C4-2B (cell line): ENCODE measurements at regions not wholly inside any gene's neighbourhood (a gene's known extent, or its start where the extent isn't known, plus 50 kb on each side); places are given as distances from the start of the nearest gene placed in this dataset.

Experiments
- ZFX ChIP-seq: fragments of 450-650 bp; IDR thresholded peaks from 2 replicates; pipeline ENCODE4 v1.6.1; 2017
- TF ChIP-seq, protein P1 (sequence below): fragments of 450-650 bp; conservative IDR thresholded peaks from 2 replicates; pipeline ENCODE4 v1.5.1; 2017; ENCODE audit warnings: mild to moderate bottlenecking

- TF ChIP-seq, protein P1, sequence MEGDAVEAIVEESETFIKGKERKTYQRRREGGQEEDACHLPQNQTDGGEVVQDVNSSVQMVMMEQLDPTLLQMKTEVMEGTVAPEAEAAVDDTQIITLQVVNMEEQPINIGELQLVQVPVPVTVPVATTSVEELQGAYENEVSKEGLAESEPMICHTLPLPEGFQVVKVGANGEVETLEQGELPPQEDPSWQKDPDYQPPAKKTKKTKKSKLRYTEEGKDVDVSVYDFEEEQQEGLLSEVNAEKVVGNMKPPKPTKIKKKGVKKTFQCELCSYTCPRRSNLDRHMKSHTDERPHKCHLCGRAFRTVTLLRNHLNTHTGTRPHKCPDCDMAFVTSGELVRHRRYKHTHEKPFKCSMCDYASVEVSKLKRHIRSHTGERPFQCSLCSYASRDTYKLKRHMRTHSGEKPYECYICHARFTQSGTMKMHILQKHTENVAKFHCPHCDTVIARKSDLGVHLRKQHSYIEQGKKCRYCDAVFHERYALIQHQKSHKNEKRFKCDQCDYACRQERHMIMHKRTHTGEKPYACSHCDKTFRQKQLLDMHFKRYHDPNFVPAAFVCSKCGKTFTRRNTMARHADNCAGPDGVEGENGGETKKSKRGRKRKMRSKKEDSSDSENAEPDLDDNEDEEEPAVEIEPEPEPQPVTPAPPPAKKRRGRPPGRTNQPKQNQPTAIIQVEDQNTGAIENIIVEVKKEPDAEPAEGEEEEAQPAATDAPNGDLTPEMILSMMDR: no peak
- no peak for TF ChIP-seq ZFX
These were observed 166.8 kb downstream of the IBTK start for GRCh38 chr6:82080767-82081166.
